GM21717 (cell line): ENCODE measurements at regions not wholly inside any gene's neighbourhood (a gene's known extent, or its start where the extent isn't known, plus 50 kb on each side); places are given as distances from the start of the nearest gene placed in this dataset.

Experiments
- ATAC-seq: cut with Tn5 transposase; IDR thresholded peaks from one replicate; pipeline ENCODE4 v1.9.1; 2021; ENCODE audit warnings: mild to moderate bottlenecking, moderate library complexity; ENCODE audit not compliant: unreplicated experiment

GRCh38 chr1:8147956-8148355 is 121.8 kb upstream of the ERRFI1 start:
- ATAC-seq = no peak

GRCh38 chr1:8146257-8146855 is 120.2 kb upstream of the ERRFI1 start:
- no peak for ATAC-seq

DNA sequence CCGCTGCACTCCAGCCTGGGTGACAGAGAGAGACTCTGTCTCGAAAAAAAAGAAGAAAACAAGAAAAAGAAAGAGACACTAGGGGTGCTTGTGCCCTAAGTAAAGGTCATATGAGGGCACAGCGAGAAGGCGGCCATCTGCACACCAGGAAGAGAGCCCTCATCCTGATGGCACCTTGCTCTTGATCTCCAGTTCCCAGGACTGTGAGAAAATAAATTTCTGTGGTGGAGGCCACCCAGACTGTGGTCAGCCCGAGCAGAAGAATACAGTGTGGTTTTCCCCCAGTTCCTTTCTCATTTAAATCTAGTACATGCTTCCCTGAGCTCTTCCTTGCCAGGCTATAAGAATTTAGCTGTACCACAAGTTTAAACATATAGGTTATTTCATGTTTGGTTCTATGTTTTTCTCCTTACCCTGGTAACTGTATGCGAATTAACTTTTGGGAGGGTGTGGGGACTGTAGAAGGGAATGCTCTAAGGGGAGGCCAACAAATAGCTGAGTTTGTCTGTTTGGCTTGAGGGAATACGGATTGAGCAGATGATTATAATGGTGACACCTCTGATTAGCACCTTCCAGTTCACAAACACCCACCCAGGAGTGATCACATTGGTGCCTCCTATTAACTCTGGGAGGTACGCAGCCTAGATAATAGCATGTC is 119.6 kb upstream of the ERRFI1 start:
- no peak for ATAC-seq

- no peak for ATAC-seq
Measured at GRCh38 chr1:8144323-8144722, 118.2 kb upstream of the ERRFI1 start.

DNA sequence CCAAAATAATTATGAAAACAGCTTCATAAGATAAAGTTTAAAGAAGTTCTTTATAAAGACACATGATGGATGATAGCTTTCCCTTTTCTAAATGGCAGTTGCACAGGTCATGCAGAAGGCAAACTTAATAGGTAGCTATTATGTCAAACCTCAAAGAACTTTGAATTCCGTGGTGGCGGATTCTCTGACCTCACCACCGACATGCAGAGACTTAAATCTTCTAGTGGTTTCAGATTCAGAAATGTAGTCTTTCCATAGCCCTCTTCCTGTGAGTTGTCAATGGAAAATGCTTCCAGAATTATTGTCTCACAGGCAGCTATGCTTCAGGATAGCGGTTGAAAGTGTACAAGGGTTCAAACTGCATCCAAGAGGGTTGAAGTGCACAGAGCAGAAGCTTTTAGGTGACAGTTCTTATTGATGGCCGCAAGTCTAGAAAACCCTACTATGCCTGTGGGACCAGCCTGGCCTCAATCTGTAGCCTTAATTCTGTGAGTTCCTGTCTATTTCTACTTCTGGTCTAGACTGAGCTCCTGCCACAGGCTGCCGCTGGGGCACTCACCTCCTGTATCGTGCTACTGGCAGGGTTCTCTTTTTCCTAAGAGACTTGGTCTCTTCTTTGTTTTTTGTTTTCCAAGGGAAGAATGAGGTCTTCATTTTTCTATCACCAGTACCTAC is 117.0 kb upstream of the ERRFI1 start:
- no peak for ATAC-seq

DNA sequence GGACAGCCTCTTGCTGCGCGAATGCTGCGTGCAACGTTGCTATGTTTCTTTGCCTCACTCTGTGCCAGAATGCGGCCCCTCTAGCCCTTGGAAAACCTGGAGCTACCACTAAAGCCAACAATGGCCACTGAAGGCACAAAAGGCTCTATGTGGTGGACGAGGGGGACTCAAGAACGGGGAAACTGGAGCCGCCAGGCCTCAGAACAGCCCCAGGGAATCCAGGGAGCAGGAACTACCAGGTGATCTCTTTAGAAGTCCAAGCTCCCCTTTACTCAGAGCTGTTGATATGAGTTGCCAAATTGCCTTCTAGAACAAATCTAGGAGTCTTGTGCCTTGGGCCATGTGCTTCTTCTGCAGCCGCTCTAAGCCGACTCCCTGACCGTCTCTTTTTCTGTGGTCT is 113.8 kb upstream of the ERRFI1 start:
- no peak for ATAC-seq

DNA sequence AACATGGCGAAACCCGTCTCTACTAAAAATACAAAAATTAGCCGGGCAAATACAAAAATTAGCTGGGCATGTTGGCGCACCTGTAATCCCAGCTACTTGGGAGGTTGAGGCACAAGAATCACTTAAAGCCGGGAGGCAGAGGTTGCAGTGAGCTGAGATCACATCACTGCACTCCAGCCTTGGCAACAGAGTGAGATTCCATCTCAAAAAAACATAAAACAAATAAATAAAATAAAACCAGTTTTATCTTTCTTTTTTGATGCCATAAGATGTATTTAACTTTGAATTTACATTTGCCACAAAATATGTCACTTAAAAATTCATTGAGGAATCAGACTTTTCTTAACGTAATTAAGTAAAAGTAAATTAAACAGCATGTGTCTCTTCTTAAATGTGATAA is 113.3 kb upstream of the ERRFI1 start:
- ATAC-seq = no peak

DNA sequence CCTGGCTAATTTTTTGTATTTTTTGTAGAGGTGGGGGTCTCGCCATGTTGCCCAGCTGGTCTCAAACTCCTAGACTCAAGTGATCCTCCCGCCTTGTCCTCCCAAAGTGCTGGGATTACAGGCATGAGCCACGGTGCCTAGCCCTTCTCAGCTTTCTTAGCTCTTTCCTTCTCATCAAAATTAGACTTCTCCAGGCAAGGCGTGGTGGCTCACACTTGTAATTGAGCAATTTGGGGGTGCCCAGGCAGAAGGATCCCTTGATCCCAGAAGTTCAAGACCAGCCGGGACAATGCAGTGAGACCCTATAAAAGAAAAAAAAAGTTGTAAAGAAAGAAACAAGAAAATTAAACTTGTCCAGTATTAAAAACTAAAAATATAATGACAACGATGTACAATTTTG is 112.6 kb upstream of the ERRFI1 start:
- no peak for ATAC-seq

DNA sequence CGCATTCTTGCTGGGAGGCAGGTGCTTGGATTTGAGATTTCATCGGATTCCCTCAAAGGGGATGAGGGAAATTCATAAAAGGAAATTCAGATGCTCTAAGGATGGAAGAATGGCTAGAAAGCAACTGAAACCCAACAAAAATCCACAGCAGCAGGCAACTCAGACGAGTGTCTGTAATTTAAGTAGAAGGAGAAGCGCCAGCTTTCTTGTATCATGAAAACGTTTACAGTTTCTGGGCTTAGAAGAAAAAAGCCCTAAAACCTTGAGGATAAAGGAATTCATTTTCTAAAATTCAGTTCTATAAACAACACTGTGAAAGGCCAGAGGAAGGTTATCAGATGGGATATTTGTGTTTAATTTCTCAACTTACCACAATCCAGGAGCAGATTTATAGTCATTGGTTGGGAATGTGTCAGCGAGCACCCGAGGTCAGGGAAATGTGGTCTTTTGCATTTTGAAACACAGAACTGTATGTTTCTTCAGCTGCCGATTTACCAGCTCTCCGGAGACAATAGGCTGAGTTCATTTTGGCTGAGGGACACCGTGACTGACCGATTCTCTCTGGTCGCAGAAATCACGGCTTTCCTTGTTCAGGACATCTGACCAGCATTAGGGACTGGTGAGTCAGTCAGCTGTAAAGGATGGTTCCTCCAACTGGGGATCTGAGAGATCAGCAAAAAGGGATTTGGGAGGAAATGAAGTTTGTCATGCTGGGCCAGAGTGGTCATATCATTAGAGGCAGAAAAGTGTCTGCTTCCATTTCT is 111.6 kb upstream of the ERRFI1 start:
- no peak for ATAC-seq

GRCh38 chr1:8136766-8137165 is 110.7 kb upstream of the ERRFI1 start:
- ATAC-seq = no peak

- no peak for ATAC-seq
Measured at GRCh38 chr1:8135250-8135649, 109.1 kb upstream of the ERRFI1 start.

- no peak for ATAC-seq
Measured at GRCh38 chr1:8134546-8135235, 108.6 kb upstream of the ERRFI1 start.

DNA sequence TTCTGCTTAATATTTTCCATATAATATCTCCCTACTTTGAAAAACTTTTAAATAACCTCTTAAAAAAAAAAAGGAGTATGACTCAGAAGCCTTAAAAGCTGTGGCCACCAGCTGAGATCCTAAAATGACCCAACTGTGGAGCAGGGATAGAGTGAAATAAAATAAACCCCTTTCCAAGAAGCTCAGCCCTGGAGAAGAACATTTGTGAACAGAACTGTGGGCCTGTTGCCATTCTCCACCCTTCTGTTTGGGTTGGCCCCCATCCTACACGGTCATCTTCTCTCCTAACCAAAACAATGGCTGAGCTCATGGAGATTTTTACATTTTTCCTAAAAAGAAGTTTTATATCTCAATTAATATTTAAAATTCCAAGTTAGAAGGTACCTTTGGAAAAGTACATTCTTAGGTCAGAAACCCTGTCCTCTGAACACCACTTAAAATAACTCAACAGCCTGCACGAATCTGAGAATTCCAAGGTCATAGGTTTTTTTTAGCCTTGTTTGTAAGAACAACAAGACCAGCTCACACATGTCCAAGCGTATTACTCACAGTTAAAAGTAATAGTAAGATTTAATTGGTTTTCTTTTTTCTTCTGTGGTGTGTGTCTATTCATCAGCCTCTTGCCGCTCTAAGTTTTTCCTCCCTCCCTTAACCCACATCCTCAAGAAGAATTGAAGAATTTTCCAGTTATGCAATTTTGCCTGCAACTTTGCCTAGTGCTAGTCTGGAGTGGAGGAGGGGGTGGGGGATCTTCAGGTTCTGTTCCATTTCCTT is 107.7 kb upstream of the ERRFI1 start:
- ATAC-seq = no peak

GRCh38 chr1:8133190-8133589 is 107.1 kb upstream of the ERRFI1 start:
- ATAC-seq = no peak

- no peak for ATAC-seq
Measured at GRCh38 chr1:8127171-8127641, 101.1 kb upstream of the ERRFI1 start.

- ATAC-seq = no peak
Measured at GRCh38 chr1:8122477-8123407, 96.6 kb upstream of the ERRFI1 start.

DNA sequence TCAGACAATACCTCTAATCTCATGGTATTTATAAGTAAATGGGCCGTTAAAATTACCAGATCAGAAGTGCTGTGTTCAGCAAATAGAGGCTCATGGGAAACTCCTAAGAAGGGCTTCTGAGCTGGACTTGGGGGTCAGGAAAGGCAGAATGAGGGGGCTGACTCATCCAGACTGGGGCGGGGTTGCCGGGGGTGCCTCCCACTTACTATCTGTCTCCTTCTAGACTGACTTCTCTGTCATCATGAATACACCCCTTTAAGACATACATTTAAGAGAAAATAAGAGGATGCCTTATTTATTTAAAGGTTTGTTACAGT is 96.0 kb upstream of the ERRFI1 start:
- no peak for ATAC-seq

- no peak for ATAC-seq
Measured at GRCh38 chr1:8121261-8122159, 95.4 kb upstream of the ERRFI1 start.
